ENCODE measurements at regions not wholly inside any gene's neighbourhood (a gene's known extent, or its start where the extent isn't known, plus 50 kb on each side); places are given as distances from the start of the nearest gene placed in this dataset.

GRCh38 chr9:106722051-106722753 lies 140.8 kb upstream of the ZNF462 start:
- TF ChIP-seq EZH2 (IDR thresholded peaks at IDR 0.05; ENCODE audit: insufficient read depth, poor library complexity, severe bottlenecking), result no peak
- no peak for TF ChIP-seq EZH2phosphoT487 (IDR thresholded peaks at IDR 0.05; ENCODE audit: insufficient read depth, low read depth)
